Ovary (tissue), 7 donors: ENCODE measurements at regions not wholly inside any gene's neighbourhood (a gene's known extent, or its start where the extent isn't known, plus 50 kb on each side); places are given as distances from the start of the nearest gene placed in this dataset.

Experiments used
- DNase-seq, 5 donors: peaks; one replicate each; pipeline ENCODE4 v3.0.0-alpha.2; 2019 to 2020
- H3K27ac ChIP-seq, 2 donors: fragments of 200-600 bp; one replicate each; pipeline versions ENCODE4 v1.5.1 to v1.8.0; 2019 to 2022
- H3K27me3 ChIP-seq: fragments of 200-600 bp; one replicate; pipeline ENCODE4 v1.8.0; 2022
- H3K36me3 ChIP-seq: fragments of 200-600 bp; sonication (generic); one replicate; pipeline ENCODE4 v1.5.1; 2019
- H3K4me1 ChIP-seq: one replicate; pipeline ENCODE4 v1.8.1; 2013; ENCODE audit warnings: mild to moderate bottlenecking, moderate library complexity; ENCODE audit not compliant: insufficient read depth
- H3K4me3 ChIP-seq: fragments of 200-600 bp; sonication (generic); one replicate; pipeline ENCODE4 v1.5.1; 2017
- H3K9me3 ChIP-seq, 2 donors: fragments of 200-600 bp in 1 of 2; sonication (generic) in 1 of 2; one replicate each; pipeline versions ENCODE4 v1.5.1 to v1.8.1; 2013 to 2019; ENCODE audit warnings: mild to moderate bottlenecking in 1 of 2, moderate library complexity in 1 of 2
- CTCF ChIP-seq, 3 donors: fragments of 450-650 bp in 2 of 3; fragments of 200-600 bp in 1 of 3; IDR thresholded peaks; one replicate each; pipeline versions ENCODE4 v1.5.1 to v1.8.0; 2016 to 2022; ENCODE audit warnings: antibody characterized with exemption in 3 of 3, mild to moderate bottlenecking in 1 of 3
- EP300 ChIP-seq: sonication (generic); formaldehyde crosslinking; IDR thresholded peaks from one replicate; pipeline ENCODE4 v1.6.1; 2017; ENCODE audit warnings: antibody characterized with exemption
- POLR2A ChIP-seq: fragments of 450-650 bp; IDR thresholded peaks from one replicate; pipeline ENCODE4 v1.6.1; 2017; ENCODE audit warnings: antibody characterized with exemption, mild to moderate bottlenecking, moderate library complexity
- WGBS, 3 donors: extraction: QIAGEN DNeasy Blood & Tissue Kit in 1 of 3; methylation state at CpG; one replicate each; pipeline versions ENCODE4 v1.1.5 to v1.1.7; 2013 to 2017; 5-methylcytosine and 5-hydroxymethylcytosine counted together
- intact Hi-C, 4 donors: fragments of 100-400 bp; cut with DNase I; formaldehyde crosslinking; loops; one replicate each; pipeline versions ENCODE4 v1.11.0 to v1.15.1; 2022 to 2023
- donor health status: DM: no; HTN: no; CAD: no; lungs with moderate emphysema.
- donor health status: DM: no; HTN: no; CAD: no.
- donor health status: Bipolar disorder and iron deficiency.
- donor health status: DM: no; HTN: no; CAD: no.
- donor health status: DM: yes; HTN: yes; CAD: no.

- intact Hi-C loops: no loop called here
- no peak for TF ChIP-seq CTCF (IDR thresholded peaks at IDR 0.05)
- TF ChIP-seq POLR2A: no peak
- peak; percentile 21 to 73 (median 48) for DNase-seq
These were observed 78.7 kb upstream of the FAM216B start for GRCh38 chr13:42702716-42703115.

DNA sequence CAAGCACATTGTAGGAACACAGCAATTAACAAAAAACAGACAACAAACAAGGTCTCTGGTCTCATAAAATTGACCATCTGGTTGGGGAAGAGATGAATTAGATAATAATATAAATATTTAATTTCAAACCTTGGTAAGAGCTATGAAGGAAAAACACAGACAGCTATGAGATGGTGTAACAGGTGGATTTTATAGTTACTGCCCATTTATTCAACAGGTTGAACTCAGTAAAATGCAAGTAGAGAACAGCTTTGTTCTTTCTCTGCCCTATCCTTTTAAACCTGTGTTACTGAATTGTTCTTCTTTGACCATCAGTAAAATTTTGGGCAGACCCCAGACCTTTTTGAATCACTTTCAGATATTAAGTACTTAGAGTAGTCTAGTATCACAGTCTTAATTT, 77.6 kb upstream of the FAM216B start:
- Histone ChIP-seq H3K4me3 (no peak overlapping the region), H3K4me1 (peaks cover 3% of the 10 kb centered on the region), H3K9me3 (no peaks in the 10 kb centered on the region), H3K27ac (no peak overlapping the region), H3K27me3 (no peaks in the 10 kb centered on the region), H3K36me3 (no peaks in the 10 kb centered on the region)
- intact Hi-C loops: no loop called here
- DNase-seq: no peak
- TF ChIP-seq POLR2A (no peak), EP300 (no peak), CTCF (IDR thresholded peaks at IDR 0.05) (no peak)

More at GRCh38 chr13:42702716-42703115, 78.7 kb upstream of the FAM216B start:
- Histone ChIP-seq H3K36me3 (no peaks in the 10 kb centered on the region), H3K27ac (no peak overlapping the region), H3K27me3 (no peaks in the 10 kb centered on the region), H3K4me1 (peaks cover 3% of the 10 kb centered on the region), H3K4me3 (no peak overlapping the region), H3K9me3 (no peaks in the 10 kb centered on the region)
- WGBS, 3 donors: 10 to 17% (median 12%) methylated on average over 2 of the region's 2 CpGs

- intact Hi-C loops: no loop called here
- no peak overlapping the region for H3K4me3 ChIP-seq
- 55 to 64% (median 57%) methylated on average over 3 of the region's 3 CpGs for WGBS, 3 donors
- H3K27ac ChIP-seq: no peak overlapping the region
- H3K4me1 ChIP-seq: peaks cover 3% of the 10 kb centered on the region
- no peaks in the 10 kb centered on the region for H3K9me3 ChIP-seq
- no peak for TF ChIP-seq EP300
- TF ChIP-seq CTCF (IDR thresholded peaks at IDR 0.05): no peak
- no peak for TF ChIP-seq POLR2A
- H3K36me3 ChIP-seq: no peaks in the 10 kb centered on the region
- no peaks in the 10 kb centered on the region for H3K27me3 ChIP-seq
- DNase-seq: no peak
These were observed 75.1 kb upstream of the FAM216B start for GRCh38 chr13:42706286-42706685.

DNA sequence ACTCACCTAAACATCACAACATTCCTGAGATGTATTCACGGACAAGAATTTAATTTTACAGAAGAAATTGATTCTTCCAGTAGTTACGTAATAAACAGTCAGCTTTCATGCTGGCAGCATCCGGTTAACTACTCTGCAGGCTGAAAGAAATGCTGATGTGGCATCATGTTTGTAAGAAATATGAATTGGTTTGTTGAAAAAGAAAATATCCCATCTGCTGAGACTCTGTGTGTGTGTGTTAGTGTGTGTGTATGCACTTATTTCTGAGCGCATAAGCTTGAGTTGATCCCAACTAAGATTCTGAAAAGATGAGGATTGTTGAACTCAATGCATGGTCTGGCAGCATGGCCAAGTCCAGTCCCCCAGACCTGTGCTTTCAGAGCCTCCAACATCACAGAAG, 74.3 kb upstream of the FAM216B start:
- intact Hi-C loops: no loop called here
- Histone ChIP-seq H3K4me1 (peaks cover 3% of the 10 kb centered on the region), H3K4me3 (no peak overlapping the region), H3K36me3 (no peaks in the 10 kb centered on the region), H3K27me3 (no peaks in the 10 kb centered on the region), H3K9me3 (no peaks in the 10 kb centered on the region), H3K27ac (no peak overlapping the region)
- DNase-seq: no peak
- WGBS, 3 donors: 55 to 65% (median 55%) methylated on average over 4 of the region's 4 CpGs
- TF ChIP-seq EP300 (no peak), CTCF (IDR thresholded peaks at IDR 0.05) (no peak), POLR2A (no peak)

- 57 to 71% (median 68%) methylated on average over 4 of the region's 4 CpGs for WGBS, 3 donors
- no peak overlapping the region for H3K27ac ChIP-seq
- intact Hi-C loops: no loop called here
- no peak for DNase-seq
- H3K27me3 ChIP-seq: no peaks in the 10 kb centered on the region
- no peaks in the 10 kb centered on the region for H3K36me3 ChIP-seq
- TF ChIP-seq POLR2A: no peak
- no peak for TF ChIP-seq EP300
- TF ChIP-seq CTCF (IDR thresholded peaks at IDR 0.05): no peak
- H3K4me1 ChIP-seq: peaks cover 3% of the 10 kb centered on the region
- no peak overlapping the region for H3K4me3 ChIP-seq
- H3K9me3 ChIP-seq: no peaks in the 10 kb centered on the region
These were observed 73.8 kb upstream of the FAM216B start for GRCh38 chr13:42707586-42707985.
